ENCODE measurements at regions not wholly inside any gene's neighbourhood (a gene's known extent, or its start where the extent isn't known, plus 50 kb on each side); places are given as distances from the start of the nearest gene placed in this dataset.

GRCh38 chr15:95726891-95727290 lies 603.6 kb upstream of the NR2F2 start:
- TF ChIP-seq CTCF (IDR thresholded peaks at IDR 0.05; ENCODE audit: borderline replicate concordance, extremely low read depth, low read length, poor library complexity, severe bottlenecking) (no peak), EZH2 (IDR thresholded peaks at IDR 0.05; ENCODE audit: borderline replicate concordance, low read depth, low read length, severe bottlenecking) (no peak)
